Esophagus squamous epithelium (tissue), 4 donors: ENCODE measurements at regions not wholly inside any gene's neighbourhood (a gene's known extent, or its start where the extent isn't known, plus 50 kb on each side); places are given as distances from the start of the nearest gene placed in this dataset.

Experiments used
- POLR2A ChIP-seq, 4 donors: fragments of 450-650 bp; IDR thresholded peaks; one replicate each; pipeline ENCODE4 v1.6.1; 2017; ENCODE audit warnings: antibody characterized with exemption in 4 of 4, mild to moderate bottlenecking in 4 of 4, moderate library complexity in 3 of 4
- TF ChIP-seq, protein P1 (sequence below), 6 experiments: fragments of 450-650 bp in 4 of 6; fragments of 200-600 bp in 2 of 6; sonication (generic) in 2 of 6; IDR thresholded peaks; one replicate each; pipeline ENCODE4 v1.5.1; 2016 to 2019; ENCODE audit warnings: antibody characterized with exemption in 6 of 6, mild to moderate bottlenecking in 4 of 6, moderate library complexity in 4 of 6

DNA sequence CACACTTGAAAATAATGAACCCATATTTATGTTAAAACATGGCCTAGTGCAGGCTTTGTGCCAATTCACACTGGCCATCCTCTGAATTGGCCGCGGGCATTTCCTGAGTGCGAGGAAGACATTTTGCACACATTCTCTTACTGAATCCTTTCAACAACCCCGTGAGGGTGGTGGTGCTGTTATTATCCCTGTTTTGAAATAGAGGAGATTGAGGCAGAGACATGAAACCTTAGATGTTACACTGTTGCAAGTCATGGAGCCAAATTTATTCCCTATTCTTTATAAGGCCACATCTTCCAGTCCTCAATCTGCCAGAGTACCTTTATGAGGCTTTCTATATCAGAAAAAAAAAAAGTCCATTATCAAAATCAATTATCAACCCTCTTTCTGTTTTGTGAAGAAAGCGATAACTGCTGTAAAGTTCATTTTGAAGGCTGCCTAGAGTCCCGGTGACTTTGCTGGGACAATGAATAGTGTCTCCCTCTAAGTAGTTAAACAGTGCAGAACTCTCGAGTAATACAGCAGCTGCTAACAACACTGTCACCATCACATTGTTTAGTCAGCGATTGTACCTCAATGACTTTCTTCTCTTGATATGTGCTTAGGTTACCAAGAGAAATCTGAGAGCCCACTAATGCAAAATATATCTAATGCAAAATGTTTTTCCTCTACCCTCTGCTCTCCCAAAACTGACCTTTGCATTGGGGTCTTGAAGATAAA lies 242.3 kb upstream of the PPARGC1A start:
- TF ChIP-seq, protein P1, sequence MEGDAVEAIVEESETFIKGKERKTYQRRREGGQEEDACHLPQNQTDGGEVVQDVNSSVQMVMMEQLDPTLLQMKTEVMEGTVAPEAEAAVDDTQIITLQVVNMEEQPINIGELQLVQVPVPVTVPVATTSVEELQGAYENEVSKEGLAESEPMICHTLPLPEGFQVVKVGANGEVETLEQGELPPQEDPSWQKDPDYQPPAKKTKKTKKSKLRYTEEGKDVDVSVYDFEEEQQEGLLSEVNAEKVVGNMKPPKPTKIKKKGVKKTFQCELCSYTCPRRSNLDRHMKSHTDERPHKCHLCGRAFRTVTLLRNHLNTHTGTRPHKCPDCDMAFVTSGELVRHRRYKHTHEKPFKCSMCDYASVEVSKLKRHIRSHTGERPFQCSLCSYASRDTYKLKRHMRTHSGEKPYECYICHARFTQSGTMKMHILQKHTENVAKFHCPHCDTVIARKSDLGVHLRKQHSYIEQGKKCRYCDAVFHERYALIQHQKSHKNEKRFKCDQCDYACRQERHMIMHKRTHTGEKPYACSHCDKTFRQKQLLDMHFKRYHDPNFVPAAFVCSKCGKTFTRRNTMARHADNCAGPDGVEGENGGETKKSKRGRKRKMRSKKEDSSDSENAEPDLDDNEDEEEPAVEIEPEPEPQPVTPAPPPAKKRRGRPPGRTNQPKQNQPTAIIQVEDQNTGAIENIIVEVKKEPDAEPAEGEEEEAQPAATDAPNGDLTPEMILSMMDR (IDR thresholded peaks at IDR 0.05): no peak
- no peak for TF ChIP-seq POLR2A (IDR thresholded peaks at IDR 0.05)
